Liver (tissue), 8 donors: ENCODE measurements at regions not wholly inside any gene's neighbourhood (a gene's known extent, or its start where the extent isn't known, plus 50 kb on each side); places are given as distances from the start of the nearest gene placed in this dataset.

Source experiments
- DNase-seq: peaks from one replicate; pipeline ENCODE4 v3.0.0-alpha.2; 2017; ENCODE audit warnings: low spot score
- H3K27ac ChIP-seq, 2 donors: one replicate each; pipeline ENCODE4 v1.7.0; 2013; ENCODE audit warnings: inconsistent platforms in 2 of 2, low read length in 2 of 2, control low read depth in 1 of 2, low read depth in 1 of 2, mild to moderate bottlenecking in 1 of 2
- H3K27me3 ChIP-seq, 4 donors: one replicate each; pipeline versions ENCODE4 v1.6.1 to v1.7.0; 2013; ENCODE audit warnings: low read length in 3 of 4, inconsistent platforms in 1 of 4, mild to moderate bottlenecking in 1 of 4, moderate library complexity in 1 of 4; ENCODE audit not compliant: control insufficient read depth in 4 of 4, insufficient read depth in 4 of 4
- H3K36me3 ChIP-seq, 4 donors: one replicate each; pipeline versions ENCODE4 v1.6.1 to v1.7.0; 2013; ENCODE audit warnings: low read length in 3 of 4, mild to moderate bottlenecking in 3 of 4, low read depth in 1 of 4, moderate library complexity in 1 of 4; ENCODE audit not compliant: control insufficient read depth in 4 of 4, insufficient read depth in 3 of 4
- H3K4me1 ChIP-seq, 4 donors: one replicate each; pipeline versions ENCODE4 v1.6.1 to v1.7.0; 2013; ENCODE audit warnings: low read length in 3 of 4, mild to moderate bottlenecking in 3 of 4, moderate library complexity in 1 of 4; ENCODE audit not compliant: control insufficient read depth in 4 of 4, insufficient read depth in 4 of 4
- H3K4me3 ChIP-seq, 3 donors: one replicate each; pipeline versions ENCODE4 v1.6.1 to v1.7.0; 2013; ENCODE audit warnings: low read length in 3 of 3, control low read depth in 1 of 3, low read depth in 1 of 3, mild to moderate bottlenecking in 1 of 3
- H3K9ac ChIP-seq, 2 donors: one replicate each; pipeline ENCODE4 v1.7.0; 2013; ENCODE audit warnings: low read length in 2 of 2, mild to moderate bottlenecking in 2 of 2, moderate library complexity in 2 of 2, control low read depth in 1 of 2, low read depth in 1 of 2
- H3K9me3 ChIP-seq, 4 donors: one replicate each; pipeline versions ENCODE4 v1.6.1 to v1.7.0; 2013; ENCODE audit warnings: low read length in 3 of 4; ENCODE audit not compliant: control insufficient read depth in 4 of 4
- ATF3 ChIP-seq: IDR thresholded peaks from 2 replicates; pipeline ENCODE4 v1.6.1; 2016; ENCODE audit warnings: antibody characterized with exemption
- CTCF ChIP-seq: fragments of 150-350 bp; IDR thresholded peaks from 2 replicates; pipeline ENCODE4 v1.5.1; 2017; ENCODE audit warnings: improper control_type of control experiment, low read depth, low read length; ENCODE audit not compliant: missing input control
- EGR1 ChIP-seq, 2 donors: IDR thresholded peaks; 2 replicates each; pipeline ENCODE4 v1.6.1; 2016 to 2018; ENCODE audit warnings: antibody characterized with exemption in 2 of 2, low read depth in 2 of 2
- FOXA1 ChIP-seq: IDR thresholded peaks from 2 replicates; pipeline ENCODE4 v1.6.1; 2016; ENCODE audit warnings: antibody characterized with exemption
- FOXA2 ChIP-seq: IDR thresholded peaks from 2 replicates; pipeline ENCODE4 v1.6.1; 2016; ENCODE audit warnings: antibody characterized with exemption
- GABPA ChIP-seq, 2 donors: IDR thresholded peaks in 1 of 2; conservative IDR thresholded peaks in 1 of 2; 2 replicates each; pipeline ENCODE4 v1.6.1; 2016; ENCODE audit warnings: antibody characterized with exemption in 2 of 2, mild to moderate bottlenecking in 1 of 2, moderate library complexity in 1 of 2
- HNF4A ChIP-seq, 2 donors: conservative IDR thresholded peaks; 2 replicates each; pipeline ENCODE4 v1.6.1; 2016; ENCODE audit warnings: antibody characterized with exemption in 2 of 2, mild to moderate bottlenecking in 2 of 2
- HNF4G ChIP-seq: IDR thresholded peaks from 2 replicates; pipeline ENCODE4 v1.6.1; 2016; ENCODE audit warnings: antibody characterized with exemption
- JUND ChIP-seq, 2 donors: IDR thresholded peaks; 2 replicates each; pipeline ENCODE4 v1.6.1; 2016; ENCODE audit warnings: antibody characterized with exemption in 2 of 2
- MAX ChIP-seq: IDR thresholded peaks from 2 replicates; pipeline ENCODE4 v1.6.1; 2016; ENCODE audit warnings: antibody characterized with exemption
- NR2F2 ChIP-seq: IDR thresholded peaks from 2 replicates; pipeline ENCODE4 v1.6.1; 2016; ENCODE audit warnings: antibody characterized with exemption
- RAD21 ChIP-seq, 2 donors: IDR thresholded peaks; 2 replicates each; pipeline ENCODE4 v1.6.1; 2016; ENCODE audit warnings: antibody characterized with exemption in 2 of 2, mild to moderate bottlenecking in 2 of 2
- REST ChIP-seq: IDR thresholded peaks from 2 replicates; pipeline ENCODE4 v1.6.1; 2016; ENCODE audit warnings: antibody characterized with exemption, mild to moderate bottlenecking
- RXRA ChIP-seq, 2 donors: IDR thresholded peaks; 2 replicates each; pipeline ENCODE4 v1.6.1; 2017 to 2018; ENCODE audit warnings: antibody characterized with exemption in 2 of 2, mild to moderate bottlenecking in 1 of 2
- SP1 ChIP-seq: IDR thresholded peaks from 2 replicates; pipeline ENCODE4 v1.6.1; 2018; ENCODE audit warnings: antibody characterized with exemption, mild to moderate bottlenecking
- TAF1 ChIP-seq: conservative IDR thresholded peaks from 2 replicates; pipeline ENCODE4 v1.6.1; 2016; ENCODE audit warnings: antibody characterized with exemption, mild to moderate bottlenecking
- YY1 ChIP-seq: IDR thresholded peaks from 2 replicates; pipeline ENCODE4 v1.6.1; 2016; ENCODE audit warnings: antibody characterized with exemption, mild to moderate bottlenecking
- ZBTB33 ChIP-seq: IDR thresholded peaks from 2 replicates; pipeline ENCODE4 v1.6.1; 2016; ENCODE audit warnings: antibody characterized with exemption
- WGBS: extraction: QIAGEN DNeasy Blood & Tissue Kit; methylation state at CpG from one replicate; pipeline ENCODE4 v1.1.7; 2013; 5-methylcytosine and 5-hydroxymethylcytosine counted together
- donor health status: healthy.
- donor health status: healthy.
- donor health status: healthy.
- donor health status: healthy.
- donor health status: healthy.

GRCh38 chr7:55277916-55278315 lies 87.2 kb upstream of the LANCL2 start (continued):
- TF ChIP-seq ZBTB33: no peak

DNA sequence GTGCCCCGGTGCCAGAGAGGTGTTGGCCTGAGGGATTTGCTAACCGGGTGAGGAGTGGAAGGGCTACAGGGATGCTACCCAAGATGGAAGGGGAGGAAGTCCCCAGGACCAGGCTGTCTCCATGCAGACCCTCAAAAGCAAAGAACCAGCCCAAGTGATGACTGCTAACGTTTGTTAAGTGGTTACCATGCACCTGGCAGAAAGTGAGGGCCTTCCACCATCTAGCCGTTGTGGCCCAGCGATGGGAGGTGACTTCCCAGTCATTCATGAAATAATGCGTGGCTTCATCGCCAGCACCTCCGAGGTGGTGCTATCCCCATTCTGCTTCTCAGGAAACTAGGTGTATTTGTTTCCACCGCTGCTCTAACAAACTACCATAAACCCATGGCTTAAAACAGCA lies 86.8 kb upstream of the LANCL2 start:
- no peak overlapping the region for H3K27ac ChIP-seq
- WGBS: 79% methylated on average over 9 of the region's 9 CpGs
- H3K4me1 ChIP-seq: no peaks in the 10 kb centered on the region
- peaks cover 0 to 4% (median 0%) of the 10 kb centered on the region in 4 donors for H3K27me3 ChIP-seq
- no peak overlapping the region for H3K9ac ChIP-seq
- DNase-seq: no peak
- no peaks in the 10 kb centered on the region for H3K9me3 ChIP-seq
- TF ChIP-seq FOXA1: no peak
- no peak for TF ChIP-seq ATF3
- no peak for TF ChIP-seq YY1
- no peak for TF ChIP-seq SP1
- no peak for TF ChIP-seq GABPA (IDR thresholded peaks at IDR 0.05 in 1 of 2, conservative IDR thresholded peaks at IDR 0.05 in 1 of 2)
- no peak for TF ChIP-seq HNF4G
- TF ChIP-seq ZBTB33: no peak
- TF ChIP-seq JUND (IDR thresholded peaks at IDR 0.05): no peak
- TF ChIP-seq FOXA2: no peak
- no peak for TF ChIP-seq TAF1
- TF ChIP-seq EGR1 (IDR thresholded peaks at IDR 0.05; ENCODE audit: low read depth in 2 of 2): no peak
- no peak for TF ChIP-seq HNF4A (conservative IDR thresholded peaks at IDR 0.05)
- TF ChIP-seq RXRA (IDR thresholded peaks at IDR 0.05): no peak
- no peak for TF ChIP-seq RAD21 (IDR thresholded peaks at IDR 0.05)
- TF ChIP-seq CTCF: no peak
- TF ChIP-seq NR2F2: no peak
- TF ChIP-seq MAX: no peak
- no peak for TF ChIP-seq REST
- no peaks in the 10 kb centered on the region for H3K36me3 ChIP-seq
- no peak overlapping the region for H3K4me3 ChIP-seq
